Loucy (cell line): ENCODE measurements at regions not wholly inside any gene's neighbourhood (a gene's known extent, or its start where the extent isn't known, plus 50 kb on each side); places are given as distances from the start of the nearest gene placed in this dataset.

ENCODE experiments used
- H2AFZ ChIP-seq: fragments of 200-600 bp; sonication (generic); 2 replicates; pipeline ENCODE4 v1.6.0; 2016; ENCODE audit warnings: antibody characterized with exemption, mild to moderate bottlenecking, low read length, moderate library complexity
- H3F3A ChIP-seq: fragments of 200-600 bp; 2 replicates; pipeline ENCODE4 v1.6.0; 2016; ENCODE audit warnings: antibody characterized with exemption, low read depth, mild to moderate bottlenecking
- H3K27me3 ChIP-seq: fragments of 200-600 bp; sonication (generic); 2 replicates; pipeline ENCODE4 v1.6.1; 2014; ENCODE audit warnings: low read length, mild to moderate bottlenecking; ENCODE audit not compliant: insufficient read depth, poor library complexity, severe bottlenecking
- H3K36me3 ChIP-seq: fragments of 200-600 bp; sonication (generic); 2 replicates; pipeline ENCODE4 v1.6.1; 2016; ENCODE audit warnings: low read length; ENCODE audit not compliant: insufficient read depth
- H3K4me1 ChIP-seq: fragments of 200-600 bp; sonication (generic); 2 replicates; pipeline ENCODE4 v1.5.1; 2014; ENCODE audit warnings: low read length, mild to moderate bottlenecking; ENCODE audit not compliant: insufficient read depth, poor library complexity, severe bottlenecking
- H3K4me2 ChIP-seq: fragments of 200-600 bp; sonication (generic); 2 replicates; pipeline ENCODE4 v1.6.0; 2014; ENCODE audit warnings: antibody characterized with exemption, low read length, low read depth, mild to moderate bottlenecking; ENCODE audit not compliant: poor library complexity, severe bottlenecking
- H3K4me3 ChIP-seq: fragments of 200-600 bp; sonication (generic); 2 replicates; pipeline ENCODE4 v1.5.1; 2014; ENCODE audit warnings: low read length, mild to moderate bottlenecking, mixed read lengths; ENCODE audit not compliant: poor library complexity, severe bottlenecking
- H3K79me2 ChIP-seq: fragments of 200-600 bp; sonication (generic); 2 replicates; pipeline ENCODE4 v1.6.1; 2014; ENCODE audit warnings: low read length; ENCODE audit not compliant: insufficient read depth
- H3K9ac ChIP-seq: fragments of 200-600 bp; sonication (generic); 2 replicates; pipeline ENCODE4 v1.6.0; 2014; ENCODE audit warnings: mild to moderate bottlenecking, low read depth, low read length, moderate library complexity; ENCODE audit not compliant: poor library complexity, severe bottlenecking
- H3K9me2 ChIP-seq: fragments of 200-600 bp; sonication (generic); replicated peaks from 2 replicates; pipeline ENCODE4 v1.6.1; 2016; ENCODE audit warnings: low read depth, low read length, mixed read lengths
- H3K9me3 ChIP-seq: fragments of 200-600 bp; sonication (generic); 2 replicates; pipeline ENCODE4 v1.6.1; 2014; ENCODE audit warnings: mild to moderate bottlenecking, antibody characterized with exemption, low read length, low read depth; ENCODE audit not compliant: insufficient read depth
- H4K20me1 ChIP-seq: fragments of 200-600 bp; sonication (generic); 2 replicates; pipeline ENCODE4 v1.6.0; 2014; ENCODE audit warnings: antibody characterized with exemption, low read length, mild to moderate bottlenecking; ENCODE audit not compliant: insufficient read depth, poor library complexity, severe bottlenecking
- EZH2phosphoT487 ChIP-seq: fragments of 200-600 bp; IDR thresholded peaks from 2 replicates; pipeline ENCODE4 v1.6.1; 2018; ENCODE audit warnings: antibody characterized with exemption, mild to moderate bottlenecking, moderate library complexity, borderline replicate concordance
- TF ChIP-seq, protein P1 (sequence below): fragments of 200-600 bp; sonication (generic); conservative IDR thresholded peaks from 2 replicates; pipeline ENCODE4 v1.5.1; 2014; ENCODE audit warnings: mild to moderate bottlenecking, antibody characterized with exemption, low read length

DNA sequence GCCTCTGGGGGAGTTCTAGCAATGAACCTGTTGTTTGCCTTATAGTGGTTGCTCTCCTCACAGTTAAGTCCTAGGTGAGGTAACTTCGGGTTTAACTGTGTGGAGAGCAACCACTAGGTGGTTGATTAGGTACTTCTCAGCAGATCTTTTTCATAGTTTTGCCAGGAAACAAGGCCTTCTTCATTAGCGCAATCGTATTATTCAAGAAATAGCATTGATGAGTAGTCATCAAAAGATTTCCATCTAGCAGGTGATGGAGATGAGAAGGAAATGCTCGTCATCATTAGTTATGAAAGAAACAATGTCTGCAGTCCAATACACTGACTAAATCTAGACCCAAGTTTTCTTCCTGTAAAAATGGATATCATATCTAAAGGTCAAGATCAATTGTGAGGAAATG, 923.3 kb downstream of the AACS start:
- Histone ChIP-seq H2AFZ (no peak overlapping the region), H3K9ac (no peak overlapping the region), H3K79me2 (no peaks in the 10 kb centered on the region), H4K20me1 (no peaks in the 10 kb centered on the region), H3F3A (no peaks in the 10 kb centered on the region), H3K36me3 (no peaks in the 10 kb centered on the region), H3K9me2 (no peaks in the 10 kb centered on the region), H3K4me2 (no peak overlapping the region), H3K4me1 (no peaks in the 10 kb centered on the region), H3K9me3 (no peaks in the 10 kb centered on the region), H3K4me3 (no peak overlapping the region), H3K27me3 (no peaks in the 10 kb centered on the region)
- no peak for TF ChIP-seq EZH2phosphoT487
- TF ChIP-seq, protein P1, sequence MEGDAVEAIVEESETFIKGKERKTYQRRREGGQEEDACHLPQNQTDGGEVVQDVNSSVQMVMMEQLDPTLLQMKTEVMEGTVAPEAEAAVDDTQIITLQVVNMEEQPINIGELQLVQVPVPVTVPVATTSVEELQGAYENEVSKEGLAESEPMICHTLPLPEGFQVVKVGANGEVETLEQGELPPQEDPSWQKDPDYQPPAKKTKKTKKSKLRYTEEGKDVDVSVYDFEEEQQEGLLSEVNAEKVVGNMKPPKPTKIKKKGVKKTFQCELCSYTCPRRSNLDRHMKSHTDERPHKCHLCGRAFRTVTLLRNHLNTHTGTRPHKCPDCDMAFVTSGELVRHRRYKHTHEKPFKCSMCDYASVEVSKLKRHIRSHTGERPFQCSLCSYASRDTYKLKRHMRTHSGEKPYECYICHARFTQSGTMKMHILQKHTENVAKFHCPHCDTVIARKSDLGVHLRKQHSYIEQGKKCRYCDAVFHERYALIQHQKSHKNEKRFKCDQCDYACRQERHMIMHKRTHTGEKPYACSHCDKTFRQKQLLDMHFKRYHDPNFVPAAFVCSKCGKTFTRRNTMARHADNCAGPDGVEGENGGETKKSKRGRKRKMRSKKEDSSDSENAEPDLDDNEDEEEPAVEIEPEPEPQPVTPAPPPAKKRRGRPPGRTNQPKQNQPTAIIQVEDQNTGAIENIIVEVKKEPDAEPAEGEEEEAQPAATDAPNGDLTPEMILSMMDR = no peak

DNA sequence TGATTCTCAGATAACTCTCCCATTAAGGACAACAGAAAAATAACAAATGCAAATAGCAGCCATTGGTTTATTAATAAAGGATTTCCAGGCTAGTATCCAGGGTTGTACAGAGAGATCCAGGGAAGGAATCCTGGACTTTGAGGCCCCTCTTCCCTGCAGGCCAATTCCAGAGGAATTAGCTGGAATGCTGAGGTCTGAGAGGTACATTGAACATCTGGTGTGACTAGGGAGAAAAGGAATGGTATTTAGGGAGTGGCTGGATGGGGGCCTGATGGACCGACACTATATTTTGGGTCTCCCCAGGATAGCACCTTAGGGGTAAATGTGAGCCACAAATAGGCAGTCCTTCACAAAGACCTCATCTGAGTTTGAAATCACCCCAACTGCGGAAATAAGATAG, 924.5 kb downstream of the AACS start:
- no peaks in the 10 kb centered on the region for H4K20me1 ChIP-seq
- no peak overlapping the region for H2AFZ ChIP-seq
- no peaks in the 10 kb centered on the region for H3K4me1 ChIP-seq
- no peak overlapping the region for H3K4me2 ChIP-seq
- no peaks in the 10 kb centered on the region for H3K9me3 ChIP-seq
- H3K27me3 ChIP-seq = no peaks in the 10 kb centered on the region
- no peak for TF ChIP-seq EZH2phosphoT487
- TF ChIP-seq, protein P1 = no peak
- no peaks in the 10 kb centered on the region for H3K36me3 ChIP-seq
- H3F3A ChIP-seq = no peaks in the 10 kb centered on the region
- H3K9me2 ChIP-seq = no peaks in the 10 kb centered on the region
- H3K9ac ChIP-seq = no peak overlapping the region
- no peak overlapping the region for H3K4me3 ChIP-seq
- no peaks in the 10 kb centered on the region for H3K79me2 ChIP-seq

DNA sequence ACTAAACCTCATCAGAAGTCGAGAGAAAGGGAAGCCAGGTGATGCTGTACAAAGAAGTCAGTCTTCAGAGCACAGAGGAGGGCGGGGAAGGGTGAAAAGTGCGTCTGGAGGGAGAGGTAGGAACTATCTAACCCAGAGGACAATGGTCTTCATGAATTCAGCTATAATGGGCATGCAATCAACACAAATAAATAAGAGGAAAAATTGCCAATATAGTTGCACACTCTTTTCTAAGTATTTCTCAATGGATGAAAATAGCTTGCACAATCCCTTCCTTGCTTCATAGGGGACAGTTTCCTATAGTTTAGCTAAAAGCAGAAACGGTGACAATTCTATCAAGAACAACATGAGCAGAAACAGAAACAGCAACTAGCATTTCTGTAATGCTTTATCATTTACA, 931.2 kb downstream of the AACS start:
- no peaks in the 10 kb centered on the region for H3K4me1 ChIP-seq
- TF ChIP-seq EZH2phosphoT487 = no peak
- TF ChIP-seq, protein P1 = no peak
- no peak overlapping the region for H3K4me3 ChIP-seq

More for the DNA sequence above, 931.2 kb downstream of the AACS start:
- Histone ChIP-seq H3K79me2 (no peaks in the 10 kb centered on the region), H3K27me3 (no peaks in the 10 kb centered on the region), H3K36me3 (no peaks in the 10 kb centered on the region), H3F3A (no peaks in the 10 kb centered on the region), H3K9ac (no peak overlapping the region), H2AFZ (no peak overlapping the region), H3K9me3 (no peaks in the 10 kb centered on the region), H3K9me2 (no peaks in the 10 kb centered on the region), H3K4me2 (no peak overlapping the region), H4K20me1 (no peaks in the 10 kb centered on the region)
